H1 (cell line): ENCODE measurements at regions not wholly inside any gene's neighbourhood (a gene's known extent, or its start where the extent isn't known, plus 50 kb on each side); places are given as distances from the start of the nearest gene placed in this dataset.

Source experiments
- CTCF ChIA-PET: fragments of 300-600 bp; sonication (Branson Sonifier 250); formaldehyde crosslinking; loops from one replicate; lab custom pipeline; 2021; ENCODE audit not compliant: partially characterized antibody; lab: Charles Lee
- POLR2A ChIA-PET: fragments of 300-600 bp; sonication (Branson Sonifier 250); formaldehyde crosslinking; loops from one replicate; lab custom pipeline; 2021; ENCODE audit warnings: inconsistent platforms; ENCODE audit not compliant: partially characterized antibody; lab: Charles Lee
- DNase-seq, 2 experiments: peaks; one replicate each; pipeline versions ENCODE4 v3.0.0 to v3.0.0-alpha.2; 2010 to 2022; ENCODE audit warnings: low spot score in 2 of 2, low read depth in 1 of 2, mixed read lengths in 1 of 2
- FAIRE-seq: peaks from 2 replicates; lab custom pipeline; 2011; peaks lifted over from hg19 to GRCh38; lab: Jason Lieb, UNC
- H2AFZ ChIP-seq: 2 replicates; pipeline ENCODE4 v1.8.1; 2012; ENCODE audit warnings: low read length, inconsistent platforms
- H2AK5ac ChIP-seq: 2 replicates; pipeline ENCODE4 v1.6.1; 2013; ENCODE audit warnings: low read depth, low read length
- H2BK120ac ChIP-seq: replicated peaks from 2 replicates; pipeline ENCODE3; 2013; ENCODE audit warnings: low read depth, low read length, inconsistent platforms
- H2BK12ac ChIP-seq: 2 replicates; pipeline ENCODE4 v1.6.1; 2013; ENCODE audit warnings: low read depth, low read length
- H2BK15ac ChIP-seq: 2 replicates; pipeline ENCODE4 v1.6.1; 2013; ENCODE audit warnings: low read length
- H2BK20ac ChIP-seq: 2 replicates; pipeline ENCODE4 v1.6.1; 2013; ENCODE audit warnings: low read length
- H2BK5ac ChIP-seq: 2 replicates; pipeline ENCODE4 v1.6.1; 2013; ENCODE audit warnings: low read depth, low read length
- H3K14ac ChIP-seq: 2 replicates; pipeline ENCODE4 v1.6.1; 2013; ENCODE audit warnings: inconsistent platforms; ENCODE audit not compliant: insufficient read length
- H3K18ac ChIP-seq: 2 replicates; pipeline ENCODE4 v1.6.1; 2013; ENCODE audit warnings: low read length; ENCODE audit errors: extremely low read depth
- H3K23ac ChIP-seq: 2 replicates; pipeline ENCODE4 v1.6.1; 2013; ENCODE audit warnings: inconsistent platforms; ENCODE audit not compliant: insufficient read length
- H3K23me2 ChIP-seq: 2 replicates; pipeline ENCODE4 v1.6.1; 2013; ENCODE audit warnings: low read depth, low read length
- H3K27ac ChIP-seq: 2 replicates; pipeline ENCODE4 v1.6.1; 2011; ENCODE audit warnings: low read depth, low read length, inconsistent platforms
- H3K27me3 ChIP-seq, 4 experiments: replicated peaks in 1 of 4; 1 replicate in 1 of 4; 2 replicates in 3 of 4; pipeline versions ENCODE4 v1.6.1 to v1.8.1; 2011 to 2013; ENCODE audit warnings: low read length in 3 of 4, mild to moderate bottlenecking in 3 of 4, inconsistent platforms in 2 of 4, mixed read lengths in 2 of 4, moderate library complexity in 1 of 4; ENCODE audit not compliant: control insufficient read depth in 3 of 4, insufficient read depth in 3 of 4; ENCODE audit errors: extremely low read depth in 1 of 4
- H3K36me3 ChIP-seq, 4 experiments: 2 replicates each; pipeline versions ENCODE4 v1.6.1 to v1.8.1; 2011 to 2013; ENCODE audit warnings: mild to moderate bottlenecking in 4 of 4, low read length in 3 of 4, moderate library complexity in 2 of 4, control low read depth in 1 of 4, inconsistent platforms in 1 of 4; ENCODE audit not compliant: insufficient read depth in 4 of 4, control insufficient read depth in 2 of 4
- H3K4ac ChIP-seq: replicated peaks from 2 replicates; pipeline ENCODE3; 2013; ENCODE audit warnings: low read length, low read depth, mixed read lengths, inconsistent platforms; ENCODE audit not compliant: insufficient read length
- H3K4me1 ChIP-seq, 4 experiments: replicated peaks in 1 of 4; 1 replicate in 1 of 4; 2 replicates in 3 of 4; pipeline versions ENCODE4 v1.6.1 to v1.8.1; 2011 to 2013; ENCODE audit warnings: low read length in 3 of 4, inconsistent platforms in 2 of 4, mixed read lengths in 1 of 4; ENCODE audit not compliant: insufficient read depth in 4 of 4, control insufficient read depth in 3 of 4
- H3K4me2 ChIP-seq, 2 experiments: 2 replicates each; pipeline versions ENCODE4 v1.6.1 to v1.8.1; 2011 to 2013; ENCODE audit warnings: low read depth in 2 of 2, low read length in 2 of 2, control low read depth in 1 of 2, inconsistent platforms in 1 of 2, mild to moderate bottlenecking in 1 of 2; ENCODE audit not compliant: insufficient read depth in 1 of 2
- H3K4me3 ChIP-seq, 4 experiments: fragments of 200-600, 300-600 bp in 1 of 4; sonication (generic), shearing (Covaris generic), sonication (Bioruptor Twin) in 1 of 4; 2 replicates each; pipeline versions ENCODE4 v1.5.1 to v1.8.1; 2011 to 2016; ENCODE audit warnings: low read length in 4 of 4, low read depth in 3 of 4, control low read depth in 2 of 4, inconsistent platforms in 2 of 4, mild to moderate bottlenecking in 2 of 4, mixed read lengths in 1 of 4, moderate library complexity in 1 of 4; ENCODE audit not compliant: insufficient read depth in 2 of 4; ENCODE audit errors: extremely low read depth in 1 of 4
- H3K56ac ChIP-seq: replicated peaks from 2 replicates; pipeline ENCODE3; 2013; ENCODE audit warnings: low read depth, mild to moderate bottlenecking, mixed read lengths, low read length, inconsistent platforms; ENCODE audit not compliant: insufficient read length
- H3K79me1 ChIP-seq: 2 replicates; pipeline ENCODE4 v1.6.1; 2013; ENCODE audit warnings: low read depth, low read length, control low read depth
- H3K79me2 ChIP-seq, 2 experiments: 2 replicates each; pipeline versions ENCODE4 v1.6.1 to v1.8.1; 2012 to 2013; ENCODE audit warnings: low read length in 2 of 2, mild to moderate bottlenecking in 2 of 2, inconsistent platforms in 1 of 2; ENCODE audit not compliant: insufficient read depth in 2 of 2, control insufficient read depth in 1 of 2
- H3K9ac ChIP-seq, 4 experiments: replicated peaks in 1 of 4; 1 replicate in 1 of 4; 2 replicates in 3 of 4; pipeline versions ENCODE4 v1.6.1 to v1.8.1; 2011 to 2013; ENCODE audit warnings: low read depth in 3 of 4, low read length in 3 of 4, control low read depth in 2 of 4, mild to moderate bottlenecking in 2 of 4, moderate library complexity in 2 of 4, inconsistent platforms in 1 of 4; ENCODE audit errors: extremely low read depth in 1 of 4
- H3K9me3 ChIP-seq, 2 experiments: 2 replicates each; pipeline versions ENCODE4 v1.6.1 to v1.8.1; 2012 to 2013; ENCODE audit warnings: mild to moderate bottlenecking in 2 of 2, moderate library complexity in 2 of 2, control low read depth in 1 of 2, inconsistent platforms in 1 of 2, low read depth in 1 of 2, low read length in 1 of 2, mixed read lengths in 1 of 2; ENCODE audit not compliant: insufficient read depth in 2 of 2
- H4K20me1 ChIP-seq, 2 experiments: replicated peaks in 1 of 2; 2 replicates each; pipeline versions ENCODE3 to v1.8.1; 2011 to 2013; ENCODE audit warnings: inconsistent platforms in 2 of 2, low read length in 2 of 2, mild to moderate bottlenecking in 1 of 2; ENCODE audit not compliant: insufficient read depth in 2 of 2, control insufficient read depth in 1 of 2
- H4K5ac ChIP-seq: 2 replicates; pipeline ENCODE4 v1.6.1; 2013; ENCODE audit warnings: low read length, low read depth, mixed read lengths, inconsistent platforms; ENCODE audit not compliant: insufficient read length
- H4K8ac ChIP-seq: 2 replicates; pipeline ENCODE4 v1.8.0; 2013; ENCODE audit warnings: mild to moderate bottlenecking, moderate library complexity, low read length, inconsistent platforms; ENCODE audit not compliant: insufficient read depth; ENCODE audit errors: extremely low read depth
- H4K91ac ChIP-seq: replicated peaks from 2 replicates; pipeline ENCODE3; 2013; ENCODE audit warnings: low read length, mixed read lengths, inconsistent platforms; ENCODE audit not compliant: insufficient read length
- CHD1 ChIP-seq: IDR thresholded peaks from 2 replicates; pipeline ENCODE4 v1.6.1; 2012; ENCODE audit warnings: low read depth, low read length, improper control_type of control experiment
- HDAC6 ChIP-seq: IDR thresholded peaks from one replicate; pipeline ENCODE4 v1.7.1; 2012; ENCODE audit warnings: low read depth, mild to moderate bottlenecking, inconsistent platforms, low read length, moderate library complexity
- KDM4A ChIP-seq: IDR thresholded peaks from one replicate; pipeline ENCODE4 v1.7.1; 2012; ENCODE audit warnings: low read depth, mild to moderate bottlenecking, moderate library complexity, low read length, inconsistent platforms; ENCODE audit not compliant: severe bottlenecking
- KDM5A ChIP-seq: fragments of 200-600 bp; IDR thresholded peaks from 2 replicates; pipeline ENCODE4 v1.7.1; 2012; ENCODE audit warnings: mild to moderate bottlenecking, low read length, inconsistent platforms, mixed read lengths
- MAX ChIP-seq: IDR thresholded peaks from 2 replicates; pipeline ENCODE4 v1.6.1; 2012; ENCODE audit warnings: inconsistent platforms
- NRF1 ChIP-seq: IDR thresholded peaks from 2 replicates; pipeline ENCODE4 v1.6.1; 2011; ENCODE audit warnings: mild to moderate bottlenecking, low read depth, low read length, improper control_type of control experiment
- RNF2 ChIP-seq: fragments of 200-900, 300-1000 bp; sonication (generic); IDR thresholded peaks from 2 replicates; pipeline ENCODE4 v1.7.1; 2016; ENCODE audit warnings: borderline replicate concordance, low read depth, mild to moderate bottlenecking, antibody characterized with exemption, low read length; ENCODE audit not compliant: poor library complexity, severe bottlenecking; ENCODE audit errors: missing control alignments
- SIN3A ChIP-seq, 2 experiments: IDR thresholded peaks in 1 of 2; conservative IDR thresholded peaks in 1 of 2; 2 replicates each; pipeline ENCODE4 v1.6.1; 2011 to 2012; ENCODE audit warnings: low read length in 2 of 2, improper control_type of control experiment in 1 of 2, low read depth in 1 of 2, mild to moderate bottlenecking in 1 of 2
- SP2 ChIP-seq: IDR thresholded peaks from 2 replicates; pipeline ENCODE4 v1.6.1; 2012; ENCODE audit warnings: mild to moderate bottlenecking, low read length, inconsistent platforms
- WGBS, 2 experiments: shearing (Covaris generic) in 1 of 2; methylation state at CpG; one replicate each; pipeline versions ENCODE4 v1.1.6 to v1.1.7; 2013 to 2015; ENCODE audit warnings: low lambda C conversion rate in 2 of 2, mixed read lengths in 2 of 2, inconsistent platforms in 1 of 2, low coverage in 1 of 2, missing lambda C conversion rate in 1 of 2; ENCODE audit not compliant: insufficient replicate concordance in 2 of 2, insufficient coverage in 1 of 2, insufficient read length in 1 of 2; ENCODE audit errors: extremely low coverage in 1 of 2, missing lambda C conversion rate in 1 of 2; 5-methylcytosine and 5-hydroxymethylcytosine counted together

GRCh38 chr17:16880121-16880842, 91.6 kb downstream of the TNFRSF13B start:
- H3K14ac ChIP-seq = no peak overlapping the region
- H3K27ac ChIP-seq = no peak overlapping the region
- no peaks in the 10 kb centered on the region for H3K79me2 ChIP-seq
- H3K4me3 ChIP-seq = no peak overlapping the region
- no peak for DNase-seq
- no peaks in the 10 kb centered on the region for H3K79me1 ChIP-seq
- no peak overlapping the region for H4K5ac ChIP-seq
- H2BK20ac ChIP-seq = no peak overlapping the region
- no peak overlapping the region for H3K18ac ChIP-seq
- H3K9ac ChIP-seq = no peak overlapping the region
- no peaks in the 10 kb centered on the region for H3K27me3 ChIP-seq
- WGBS, 2 experiments = 94% methylated on average over 16 of the region's 16 CpGs; no CpG with 5 or more reads in 1 of the 2 experiments
- no peaks in the 10 kb centered on the region for H4K20me1 ChIP-seq
- no peak overlapping the region for H2BK12ac ChIP-seq
- no peak overlapping the region for H3K56ac ChIP-seq
- H4K8ac ChIP-seq = no peak overlapping the region
- TF ChIP-seq HDAC6 (no peak), SIN3A (conservative IDR thresholded peaks at IDR 0.05 in 1 of 2, IDR thresholded peaks at IDR 0.05 in 1 of 2; ENCODE audit: low read depth in 1 of 2, low read length in 2 of 2) (no peak), RNF2 (no peak), KDM4A (no peak), KDM5A (no peak), CHD1 (no peak), SP2 (no peak), MAX (no peak), NRF1 (no peak)
- TF ChIP-seq, all 59 proteins: peak for 0
- Histone ChIP-seq H3K4me2 (no peak overlapping the region), H3K36me3 (no peaks in the 10 kb centered on the region), H2BK5ac (no peak overlapping the region), H2AFZ (no peak overlapping the region), H3K4ac (no peak overlapping the region), H3K9me3 (no peaks in the 10 kb centered on the region), H2BK15ac (no peak overlapping the region), H2AK5ac (no peak overlapping the region), H3K23ac (no peak overlapping the region), H3K23me2 (no peaks in the 10 kb centered on the region), H2BK120ac (no peak overlapping the region), H4K91ac (no peak overlapping the region), H3K4me1 (no peaks in the 10 kb centered on the region)
- FAIRE-seq = no peak
- ChIA-PET POLR2A (no interaction called here), CTCF (interaction anchor here (1.1 to 1.5 kb wide), 2 partner anchors 34 to 112 kb away, joined by 3 to 4 read pairs; no protein-coding TSS in a partner anchor)
